ENCODE measurements at regions not wholly inside any gene's neighbourhood (a gene's known extent, or its start where the extent isn't known, plus 50 kb on each side); places are given as distances from the start of the nearest gene placed in this dataset.

DNA sequence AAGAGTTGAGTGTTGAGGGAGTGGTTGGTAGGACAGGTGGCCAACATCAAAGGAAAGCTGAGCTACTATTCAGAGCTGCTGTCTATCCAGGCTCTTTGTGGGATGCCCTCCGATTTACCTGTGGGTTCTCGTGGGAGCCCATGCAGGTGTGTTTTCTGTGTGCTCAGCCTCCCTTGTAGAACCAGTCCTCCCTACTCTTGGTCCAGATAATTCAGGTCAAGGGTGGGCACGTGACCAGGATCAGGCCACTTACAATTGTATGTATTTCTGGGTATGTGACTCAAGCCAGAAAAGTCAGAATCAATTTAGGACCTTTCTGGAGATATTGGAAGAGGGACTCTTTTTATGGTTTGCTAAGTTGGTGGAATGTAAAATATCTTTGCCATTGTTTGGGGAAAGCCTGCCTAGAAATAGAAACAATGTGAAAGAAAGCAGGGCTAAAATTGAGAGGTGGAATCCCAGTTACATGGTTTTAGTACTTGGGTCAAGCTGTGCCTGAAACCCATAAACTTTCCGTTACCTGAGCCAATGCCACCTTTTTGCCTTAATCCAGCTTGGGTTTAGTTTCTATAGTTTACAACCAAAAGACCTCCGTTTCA lies 93.2 kb downstream of the PDCL3 start:
- FAIRE-seq (no peak), DNase-seq (ENCODE audit: insufficient read length, low spot score) (no peak)
- TF ChIP-seq POLR2AphosphoS5 (IDR thresholded peaks at IDR 0.05; ENCODE audit: low read depth, low read length) (no peak), SPI1 (IDR thresholded peaks at IDR 0.05; ENCODE audit: low read depth, low read length) (no peak), POU2F2 (IDR thresholded peaks at IDR 0.05; ENCODE audit: low read depth, low read length) (no peak), PAX5 (IDR thresholded peaks at IDR 0.05; ENCODE audit: insufficient read depth, low read length, severe bottlenecking) (no peak), POLR2A (IDR thresholded peaks at IDR 0.05; ENCODE audit: low read depth, low read length) (no peak), TAF1 (IDR thresholded peaks at IDR 0.05; ENCODE audit: low read depth, low read length) (no peak)

DNA sequence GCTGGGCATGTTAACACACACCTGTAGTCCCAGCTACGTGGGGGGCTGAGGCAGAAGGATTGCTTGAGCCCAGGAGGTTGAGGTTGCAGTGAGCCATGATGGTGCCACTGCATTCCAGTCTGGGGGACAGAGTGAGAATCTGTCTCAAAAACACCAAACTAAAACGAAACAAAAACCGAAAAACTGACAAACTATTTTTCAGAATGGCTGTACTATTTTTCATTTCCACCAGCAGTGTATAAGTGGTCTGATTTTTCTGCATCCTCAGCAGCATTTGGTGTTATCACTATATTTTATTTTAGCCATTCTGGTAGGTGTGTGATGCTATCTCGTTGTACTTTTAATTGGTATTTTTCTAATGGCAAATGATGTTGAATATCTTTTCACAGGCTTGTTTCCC lies 95.2 kb downstream of the PDCL3 start:
- DNase-seq (ENCODE audit: insufficient read length, low spot score) (no peak), FAIRE-seq (no peak)
- no peak for TF ChIP-seq TAF1 (IDR thresholded peaks at IDR 0.05; ENCODE audit: low read depth, low read length)
- no peak for TF ChIP-seq POLR2A (IDR thresholded peaks at IDR 0.05; ENCODE audit: low read depth, low read length)
- TF ChIP-seq POLR2AphosphoS5 (IDR thresholded peaks at IDR 0.05; ENCODE audit: low read depth, low read length), result no peak
- no peak for TF ChIP-seq POU2F2 (IDR thresholded peaks at IDR 0.05; ENCODE audit: low read depth, low read length)
- no peak for TF ChIP-seq SPI1 (IDR thresholded peaks at IDR 0.05; ENCODE audit: low read depth, low read length)
- TF ChIP-seq PAX5 (IDR thresholded peaks at IDR 0.05; ENCODE audit: insufficient read depth, low read length, severe bottlenecking), result no peak

DNA sequence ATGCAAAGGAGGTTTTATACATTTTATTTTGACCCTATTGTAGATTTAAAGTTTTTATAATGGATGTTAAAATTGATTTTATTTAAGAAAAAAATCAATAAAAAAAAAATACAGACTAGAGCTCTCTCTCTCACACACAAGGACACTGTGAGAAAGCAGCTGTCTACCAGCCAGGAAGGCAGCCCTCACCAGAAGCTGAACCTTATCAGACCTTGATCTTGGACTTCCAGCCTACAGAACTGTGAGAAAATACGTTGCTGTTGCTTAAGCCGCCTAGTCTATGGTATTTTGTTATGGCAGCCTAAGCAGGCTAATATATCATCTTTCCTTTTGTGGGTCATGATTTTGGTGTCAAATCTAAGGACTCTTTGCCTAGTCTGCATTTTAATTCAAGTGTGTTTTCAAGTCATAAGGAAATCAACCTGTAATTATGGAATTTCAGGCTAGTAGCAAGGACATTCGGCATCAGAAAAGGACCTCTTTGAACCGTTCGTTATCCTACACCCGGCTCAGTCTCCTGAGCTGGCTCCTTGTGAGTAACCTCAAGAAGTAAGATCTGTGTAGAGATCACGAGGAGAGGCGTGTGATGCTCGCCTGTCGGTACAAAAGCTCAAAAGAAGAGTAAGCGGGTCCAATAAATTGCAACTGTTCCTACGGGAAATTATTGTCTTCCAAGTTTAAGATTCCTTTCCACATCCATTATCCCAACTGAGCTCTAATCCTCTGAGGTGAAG lies 98.2 kb downstream of the PDCL3 start:
- no peak for FAIRE-seq
- no peak for DNase-seq (ENCODE audit: insufficient read length, low spot score)
- TF ChIP-seq PAX5 (IDR thresholded peaks at IDR 0.05; ENCODE audit: insufficient read depth, low read length, severe bottlenecking) (no peak), SPI1 (IDR thresholded peaks at IDR 0.05; ENCODE audit: low read depth, low read length) (no peak), POLR2A (IDR thresholded peaks at IDR 0.05; ENCODE audit: low read depth, low read length) (no peak), POU2F2 (IDR thresholded peaks at IDR 0.05; ENCODE audit: low read depth, low read length) (no peak), POLR2AphosphoS5 (IDR thresholded peaks at IDR 0.05; ENCODE audit: low read depth, low read length) (no peak), TAF1 (IDR thresholded peaks at IDR 0.05; ENCODE audit: low read depth, low read length) (no peak)

DNA sequence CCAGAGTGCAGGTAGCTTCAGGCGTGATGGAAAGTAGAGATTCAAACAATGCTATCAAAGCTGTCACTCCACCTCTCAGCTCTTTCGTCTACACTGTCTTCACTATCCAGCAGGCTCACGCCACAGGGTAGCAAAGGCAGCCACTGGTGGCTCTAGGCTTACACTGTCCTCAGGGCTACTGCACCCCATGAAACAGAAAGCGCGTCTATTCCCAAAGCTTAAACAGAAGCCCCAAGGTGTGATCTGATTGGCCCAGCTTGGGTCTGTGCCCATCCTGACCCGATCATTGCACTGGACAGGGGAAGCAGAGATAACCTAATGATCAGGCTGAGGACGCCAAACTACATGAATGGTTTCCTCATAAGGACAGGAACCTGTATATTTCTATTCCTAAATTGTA lies 100.1 kb downstream of the PDCL3 start:
- DNase-seq (ENCODE audit: insufficient read length, low spot score), result no peak
- TF ChIP-seq PAX5 (IDR thresholded peaks at IDR 0.05; ENCODE audit: insufficient read depth, low read length, severe bottlenecking), result no peak
- FAIRE-seq, result no peak

DNA sequence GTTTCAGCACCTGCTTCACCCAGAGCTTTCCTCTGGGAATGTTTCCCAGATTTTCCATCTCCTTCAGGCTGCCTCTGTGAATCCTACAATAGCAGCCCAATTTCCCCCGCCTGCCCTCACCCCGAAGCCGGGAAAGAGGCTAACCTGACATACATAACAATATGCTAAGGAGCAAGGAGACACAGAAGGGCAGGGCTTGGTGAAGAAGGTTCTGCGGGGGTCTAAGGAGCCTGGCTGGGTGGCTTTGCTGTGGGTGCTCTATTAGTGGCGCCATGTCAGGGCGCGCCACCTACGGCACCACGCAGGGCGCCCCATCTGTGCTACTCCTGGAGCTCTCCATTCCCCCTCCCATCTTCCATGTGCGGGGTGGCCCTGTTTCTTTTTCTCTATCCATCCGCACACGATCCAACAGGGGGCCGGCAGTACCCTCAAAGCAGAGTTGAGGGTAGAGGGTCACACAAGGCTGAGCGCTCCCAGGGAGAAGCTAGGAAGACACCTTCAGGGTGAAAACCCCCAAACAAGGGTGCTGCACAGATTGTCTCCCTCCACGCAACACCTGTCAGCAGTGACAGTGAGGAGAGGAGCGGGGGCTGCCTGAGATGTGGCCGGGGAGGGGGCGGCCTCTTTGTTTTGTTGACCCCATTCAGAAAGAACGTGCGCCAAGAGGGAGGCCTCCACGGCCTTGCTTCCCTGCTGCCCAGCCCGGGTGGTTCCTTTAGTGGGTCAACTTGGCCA lies 101.4 kb downstream of the PDCL3 start:
- TF ChIP-seq POLR2A (IDR thresholded peaks at IDR 0.05; ENCODE audit: low read depth, low read length) (no peak), POU2F2 (IDR thresholded peaks at IDR 0.05; ENCODE audit: low read depth, low read length) (no peak), SPI1 (IDR thresholded peaks at IDR 0.05; ENCODE audit: low read depth, low read length) (no peak), TAF1 (IDR thresholded peaks at IDR 0.05; ENCODE audit: low read depth, low read length) (no peak), PAX5 (IDR thresholded peaks at IDR 0.05; ENCODE audit: insufficient read depth, low read length, severe bottlenecking) (no peak)
- FAIRE-seq (no peak), DNase-seq (ENCODE audit: insufficient read length, low spot score) (no peak)

DNA sequence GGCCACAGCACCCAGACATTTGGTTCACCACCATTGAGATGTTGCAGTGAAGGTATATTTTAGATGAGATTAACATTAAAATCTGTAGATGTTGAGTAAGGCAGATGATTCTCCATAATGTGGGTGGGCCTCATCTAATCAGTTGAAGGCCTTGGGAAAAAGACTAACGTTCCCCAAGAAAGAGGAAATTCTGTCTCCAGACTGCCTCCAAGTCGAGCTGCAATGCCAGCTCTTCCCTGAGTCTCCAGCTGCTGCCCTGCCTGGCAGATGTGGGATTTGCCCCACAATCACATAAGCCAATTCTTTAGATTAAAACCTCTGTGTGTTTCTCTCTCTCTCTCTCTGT lies 101.9 kb downstream of the PDCL3 start:
- TF ChIP-seq SPI1 (IDR thresholded peaks at IDR 0.05; ENCODE audit: low read depth, low read length), result no peak
- no peak for TF ChIP-seq POLR2A (IDR thresholded peaks at IDR 0.05; ENCODE audit: low read depth, low read length)
- no peak for TF ChIP-seq TAF1 (IDR thresholded peaks at IDR 0.05; ENCODE audit: low read depth, low read length)
- TF ChIP-seq POLR2AphosphoS5 (IDR thresholded peaks at IDR 0.05; ENCODE audit: low read depth, low read length), result no peak
- no peak for TF ChIP-seq PAX5 (IDR thresholded peaks at IDR 0.05; ENCODE audit: insufficient read depth, low read length, severe bottlenecking)
- TF ChIP-seq POU2F2 (IDR thresholded peaks at IDR 0.05; ENCODE audit: low read depth, low read length), result no peak
- DNase-seq (ENCODE audit: insufficient read length, low spot score) (no peak), FAIRE-seq (no peak)

DNA sequence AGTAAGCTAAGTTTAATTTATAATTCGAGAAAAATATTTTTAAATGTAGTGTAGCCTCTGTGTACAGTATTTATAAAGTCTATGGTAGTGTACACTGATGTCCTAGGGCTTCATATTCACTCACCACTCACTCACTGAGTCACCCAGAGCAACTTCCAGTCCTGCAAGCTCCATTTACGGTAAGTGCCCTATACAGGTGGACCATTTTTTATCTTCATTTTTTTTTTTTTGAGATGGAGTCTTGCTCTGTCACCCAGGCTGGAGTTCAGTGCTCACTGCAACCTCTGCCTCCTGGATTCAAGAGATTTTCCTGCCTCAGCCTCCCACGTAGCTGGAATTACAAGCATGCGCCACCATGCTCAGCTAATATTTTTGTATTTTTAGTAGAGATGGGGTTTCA lies 104.2 kb downstream of the PDCL3 start:
- no peak for TF ChIP-seq PAX5 (IDR thresholded peaks at IDR 0.05; ENCODE audit: insufficient read depth, low read length, severe bottlenecking)
- no peak for TF ChIP-seq SPI1 (IDR thresholded peaks at IDR 0.05; ENCODE audit: low read depth, low read length)
- no peak for TF ChIP-seq POU2F2 (IDR thresholded peaks at IDR 0.05; ENCODE audit: low read depth, low read length)
- no peak for TF ChIP-seq POLR2AphosphoS5 (IDR thresholded peaks at IDR 0.05; ENCODE audit: low read depth, low read length)
- TF ChIP-seq TAF1 (IDR thresholded peaks at IDR 0.05; ENCODE audit: low read depth, low read length), result no peak
- TF ChIP-seq POLR2A (IDR thresholded peaks at IDR 0.05; ENCODE audit: low read depth, low read length), result no peak
- FAIRE-seq (no peak), DNase-seq (ENCODE audit: insufficient read length, low spot score) (no peak)

DNA sequence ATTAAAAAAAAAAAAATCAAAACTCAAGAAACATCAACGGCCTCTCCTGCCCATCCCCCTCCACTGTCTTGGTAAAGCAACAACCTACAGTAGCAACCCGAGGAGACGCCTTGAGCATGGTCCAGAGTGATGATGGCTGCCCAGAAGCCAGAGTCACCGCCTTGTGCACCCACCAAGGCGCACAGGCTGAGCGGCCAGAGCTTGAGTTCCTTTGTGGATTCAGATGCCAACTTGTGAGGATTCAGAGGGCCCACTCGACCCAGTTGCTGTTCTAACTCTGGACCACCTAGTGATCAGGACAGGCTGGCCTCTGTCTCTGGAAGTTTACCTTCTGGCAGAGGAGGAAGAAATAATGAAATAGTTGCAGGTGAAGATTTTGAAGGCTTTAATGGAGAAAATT lies 105.0 kb downstream of the PDCL3 start:
- DNase-seq (ENCODE audit: insufficient read length, low spot score) (no peak), FAIRE-seq (no peak)
- TF ChIP-seq SPI1 (IDR thresholded peaks at IDR 0.05; ENCODE audit: low read depth, low read length) (no peak), PAX5 (IDR thresholded peaks at IDR 0.05; ENCODE audit: insufficient read depth, low read length, severe bottlenecking) (no peak), POU2F2 (IDR thresholded peaks at IDR 0.05; ENCODE audit: low read depth, low read length) (no peak), POLR2AphosphoS5 (IDR thresholded peaks at IDR 0.05; ENCODE audit: low read depth, low read length) (no peak), POLR2A (IDR thresholded peaks at IDR 0.05; ENCODE audit: low read depth, low read length) (no peak), TAF1 (IDR thresholded peaks at IDR 0.05; ENCODE audit: low read depth, low read length) (no peak)

DNA sequence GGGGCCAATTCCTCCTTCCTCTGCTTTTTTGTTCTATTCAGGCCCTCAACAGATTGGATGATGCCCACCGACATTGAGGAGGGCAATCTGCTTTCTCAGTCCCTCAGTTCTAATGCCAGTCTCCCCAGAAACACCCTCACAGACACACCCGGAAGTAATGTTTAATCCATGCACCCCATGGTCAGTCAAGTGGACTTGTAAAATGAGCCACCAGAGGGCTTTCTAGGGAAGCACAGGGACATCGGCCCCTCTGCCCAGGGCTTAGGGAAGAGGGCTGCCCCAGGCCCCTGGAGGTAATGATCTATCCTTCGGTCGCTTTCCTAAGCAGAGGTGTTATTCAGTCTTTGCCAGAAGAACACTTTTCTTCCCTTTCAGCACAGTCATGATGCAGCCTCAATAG lies 107.4 kb downstream of the PDCL3 start:
- no peak for DNase-seq (ENCODE audit: insufficient read length, low spot score)
- no peak for FAIRE-seq
- TF ChIP-seq POLR2AphosphoS5 (IDR thresholded peaks at IDR 0.05; ENCODE audit: low read depth, low read length), result no peak
- no peak for TF ChIP-seq POU2F2 (IDR thresholded peaks at IDR 0.05; ENCODE audit: low read depth, low read length)
- TF ChIP-seq PAX5 (IDR thresholded peaks at IDR 0.05; ENCODE audit: insufficient read depth, low read length, severe bottlenecking), result no peak
- no peak for TF ChIP-seq POLR2A (IDR thresholded peaks at IDR 0.05; ENCODE audit: low read depth, low read length)
- no peak for TF ChIP-seq SPI1 (IDR thresholded peaks at IDR 0.05; ENCODE audit: low read depth, low read length)
- TF ChIP-seq TAF1 (IDR thresholded peaks at IDR 0.05; ENCODE audit: low read depth, low read length), result no peak
